Muscle layer of colon (tissue), 2 donors: ENCODE measurements at regions not wholly inside any gene's neighbourhood (a gene's known extent, or its start where the extent isn't known, plus 50 kb on each side); places are given as distances from the start of the nearest gene placed in this dataset.

ENCODE experiments used
- H3K27ac ChIP-seq: one replicate; pipeline ENCODE4 v1.7.0; 2013; ENCODE audit warnings: low read depth, mild to moderate bottlenecking, low read length, moderate library complexity
- H3K27me3 ChIP-seq, 2 donors: one replicate each; pipeline ENCODE4 v1.7.0; 2013; ENCODE audit warnings: low read length in 2 of 2, mild to moderate bottlenecking in 2 of 2; ENCODE audit not compliant: insufficient read depth in 2 of 2, control insufficient read depth in 1 of 2
- H3K36me3 ChIP-seq: one replicate; pipeline ENCODE4 v1.7.0; 2013; ENCODE audit warnings: mild to moderate bottlenecking, low read length; ENCODE audit not compliant: insufficient read depth
- H3K4me1 ChIP-seq: one replicate; pipeline ENCODE4 v1.7.0; 2013; ENCODE audit warnings: mild to moderate bottlenecking, low read length; ENCODE audit not compliant: insufficient read depth
- H3K4me3 ChIP-seq, 2 donors: one replicate each; pipeline ENCODE4 v1.7.0; 2013; ENCODE audit warnings: low read length in 2 of 2, low read depth in 1 of 2, mild to moderate bottlenecking in 1 of 2, moderate library complexity in 1 of 2
- H3K9ac ChIP-seq: one replicate; pipeline ENCODE4 v1.7.0; 2013; ENCODE audit warnings: low read length
- H3K9me3 ChIP-seq: one replicate; pipeline ENCODE4 v1.7.0; 2013; ENCODE audit warnings: mild to moderate bottlenecking, low read length
- donor health status: abdominal sarcoma.
- donor health status: Adenocarcinoma of cecum.

GRCh38 chr18:77461062-77461688, 211.5 kb downstream of the GALR1 start:
- H3K9me3 ChIP-seq = no peaks in the 10 kb centered on the region
- H3K9ac ChIP-seq = no peak overlapping the region
- H3K4me3 ChIP-seq = no peak overlapping the region
- H3K27ac ChIP-seq = no peak overlapping the region
- no peaks in the 10 kb centered on the region for H3K4me1 ChIP-seq
- no peaks in the 10 kb centered on the region for H3K27me3 ChIP-seq
- no peaks in the 10 kb centered on the region for H3K36me3 ChIP-seq

DNA sequence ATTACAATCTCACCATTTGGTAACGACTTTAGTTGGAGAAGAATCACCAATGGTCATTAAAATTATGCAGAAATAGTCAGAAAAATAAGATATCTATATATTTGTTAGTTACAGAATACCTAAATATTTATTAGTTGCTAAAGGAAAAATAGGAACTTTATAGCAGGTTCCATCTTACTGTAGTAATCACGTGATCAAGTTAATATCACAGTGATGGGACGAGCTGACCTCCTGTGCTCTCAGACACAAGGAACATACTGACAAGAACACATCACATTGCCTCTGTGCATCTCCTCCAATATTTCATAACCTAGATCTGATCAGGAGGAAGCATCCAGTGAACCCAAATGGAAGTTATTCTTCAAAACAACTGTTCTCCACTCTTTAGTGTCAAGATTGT, 215.3 kb downstream of the GALR1 start:
- H3K4me1 ChIP-seq = no peaks in the 10 kb centered on the region
- no peak overlapping the region for H3K9ac ChIP-seq
- no peaks in the 10 kb centered on the region for H3K27me3 ChIP-seq
- no peak overlapping the region for H3K4me3 ChIP-seq
- H3K27ac ChIP-seq = no peak overlapping the region
- no peaks in the 10 kb centered on the region for H3K36me3 ChIP-seq
- no peaks in the 10 kb centered on the region for H3K9me3 ChIP-seq

DNA sequence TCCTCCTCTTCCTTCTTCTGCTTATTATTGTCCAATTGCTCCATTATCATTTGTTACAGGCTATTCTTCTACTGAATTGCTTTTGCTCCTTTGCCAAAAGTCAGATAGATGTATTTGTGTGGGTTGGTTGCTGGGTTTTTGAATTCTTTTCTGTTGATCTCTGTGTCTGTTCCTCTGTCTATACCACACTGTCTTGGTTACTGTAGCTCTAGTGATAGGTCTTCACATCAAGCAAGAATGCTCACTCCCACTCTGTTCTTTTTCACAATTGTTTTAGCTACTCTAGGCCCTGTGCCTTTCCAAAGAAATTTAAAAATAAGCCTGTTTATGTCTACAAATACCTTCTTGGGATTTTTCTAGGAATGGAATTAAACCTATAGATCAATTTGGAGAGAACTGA, 217.2 kb downstream of the GALR1 start:
- H3K36me3 ChIP-seq = no peaks in the 10 kb centered on the region

DNA sequence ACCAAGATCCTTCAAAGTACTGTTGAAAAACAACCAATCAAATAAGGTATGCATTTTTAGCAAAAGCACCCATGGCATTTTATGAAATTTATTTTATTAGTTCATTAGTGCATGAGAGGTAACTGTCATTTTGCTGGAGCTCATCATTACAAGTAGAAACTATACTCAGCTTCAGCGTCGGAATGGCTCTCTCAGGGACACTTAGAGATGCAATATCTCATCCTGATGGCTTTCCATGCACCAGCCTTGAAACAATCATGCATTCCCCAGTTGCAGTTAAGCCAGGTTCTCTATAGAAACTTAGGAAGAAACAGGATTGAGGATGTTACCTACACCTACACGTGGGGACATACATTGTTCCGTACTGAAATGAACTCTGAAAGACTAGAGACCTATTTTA, 219.5 kb downstream of the GALR1 start:
- Histone ChIP-seq H3K4me3 (no peak overlapping the region), H3K9me3 (no peaks in the 10 kb centered on the region), H3K4me1 (no peaks in the 10 kb centered on the region), H3K9ac (no peak overlapping the region), H3K27ac (no peak overlapping the region), H3K27me3 (no peaks in the 10 kb centered on the region), H3K36me3 (no peaks in the 10 kb centered on the region)

More for the DNA sequence above, 217.2 kb downstream of the GALR1 start:
- Histone ChIP-seq H3K9me3 (no peaks in the 10 kb centered on the region), H3K4me1 (no peaks in the 10 kb centered on the region), H3K27ac (no peak overlapping the region), H3K27me3 (no peaks in the 10 kb centered on the region), H3K4me3 (no peak overlapping the region), H3K9ac (no peak overlapping the region)

DNA sequence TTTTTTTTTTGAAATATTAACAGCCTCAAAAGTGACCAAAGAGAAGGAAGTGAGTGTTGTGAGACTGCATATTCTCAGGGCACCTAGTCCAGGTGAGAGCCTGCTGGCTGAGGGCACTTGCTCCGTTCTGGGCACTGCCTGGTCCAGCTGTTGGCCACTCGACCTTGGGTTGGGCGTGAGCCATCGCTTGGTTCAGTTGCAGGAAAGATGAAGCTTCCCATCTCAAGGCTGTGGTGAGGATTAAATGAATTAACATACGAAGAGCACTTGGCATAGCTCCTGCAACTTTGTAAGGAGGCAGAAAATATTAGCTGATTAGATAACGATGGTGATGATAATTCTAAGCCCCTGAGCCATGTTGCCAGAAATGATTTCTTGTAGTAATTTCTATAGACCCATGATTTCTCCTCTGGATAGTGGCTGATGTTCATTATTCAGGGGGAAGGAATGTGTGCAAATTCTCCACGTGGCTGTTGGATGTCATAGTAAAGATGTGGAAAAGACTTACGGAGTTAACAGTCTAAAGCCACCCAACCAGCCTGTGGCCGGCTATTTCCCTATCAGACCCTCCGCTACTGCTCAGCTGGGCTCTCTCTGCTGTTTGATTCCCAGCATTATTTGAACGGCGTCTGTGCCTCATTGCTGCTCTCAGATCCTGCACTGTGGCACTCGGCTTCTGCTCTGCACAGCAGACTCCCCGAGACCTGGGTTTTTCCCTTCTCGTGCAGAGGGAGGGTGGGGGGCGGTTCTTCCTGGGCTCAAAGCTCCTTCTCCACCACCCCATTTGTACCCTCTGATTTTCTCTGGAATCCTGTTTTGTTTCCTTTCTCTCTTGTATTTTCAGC, 221.1 kb downstream of the GALR1 start:
- Histone ChIP-seq H3K9ac (no peak overlapping the region), H3K27me3 (no peaks in the 10 kb centered on the region), H3K4me1 (no peaks in the 10 kb centered on the region), H3K4me3 (no peak overlapping the region), H3K36me3 (no peaks in the 10 kb centered on the region), H3K27ac (no peak overlapping the region), H3K9me3 (no peaks in the 10 kb centered on the region)

DNA sequence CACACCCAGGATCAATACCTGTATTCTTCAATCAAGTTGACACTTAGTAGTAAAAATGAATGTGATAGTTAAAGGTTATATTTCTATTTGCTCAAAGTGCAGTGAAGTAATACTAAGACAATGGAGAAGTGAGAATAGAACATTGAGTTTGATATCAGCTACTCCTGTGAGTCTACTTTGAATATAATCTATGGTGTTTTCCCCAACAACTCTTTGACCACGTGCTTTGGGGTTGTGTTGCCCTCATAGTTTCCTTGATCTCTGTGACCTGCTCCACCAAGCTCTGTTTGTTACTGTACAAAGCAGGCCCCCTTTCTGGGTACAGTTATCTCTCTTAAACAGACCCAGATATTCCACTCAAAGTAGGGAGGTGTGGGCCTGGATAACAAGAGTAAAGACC, 222.9 kb downstream of the GALR1 start:
- Histone ChIP-seq H3K27ac (no peak overlapping the region), H3K4me3 (no peak overlapping the region), H3K9ac (no peak overlapping the region), H3K27me3 (no peaks in the 10 kb centered on the region), H3K4me1 (no peaks in the 10 kb centered on the region), H3K36me3 (no peaks in the 10 kb centered on the region), H3K9me3 (no peaks in the 10 kb centered on the region)

DNA sequence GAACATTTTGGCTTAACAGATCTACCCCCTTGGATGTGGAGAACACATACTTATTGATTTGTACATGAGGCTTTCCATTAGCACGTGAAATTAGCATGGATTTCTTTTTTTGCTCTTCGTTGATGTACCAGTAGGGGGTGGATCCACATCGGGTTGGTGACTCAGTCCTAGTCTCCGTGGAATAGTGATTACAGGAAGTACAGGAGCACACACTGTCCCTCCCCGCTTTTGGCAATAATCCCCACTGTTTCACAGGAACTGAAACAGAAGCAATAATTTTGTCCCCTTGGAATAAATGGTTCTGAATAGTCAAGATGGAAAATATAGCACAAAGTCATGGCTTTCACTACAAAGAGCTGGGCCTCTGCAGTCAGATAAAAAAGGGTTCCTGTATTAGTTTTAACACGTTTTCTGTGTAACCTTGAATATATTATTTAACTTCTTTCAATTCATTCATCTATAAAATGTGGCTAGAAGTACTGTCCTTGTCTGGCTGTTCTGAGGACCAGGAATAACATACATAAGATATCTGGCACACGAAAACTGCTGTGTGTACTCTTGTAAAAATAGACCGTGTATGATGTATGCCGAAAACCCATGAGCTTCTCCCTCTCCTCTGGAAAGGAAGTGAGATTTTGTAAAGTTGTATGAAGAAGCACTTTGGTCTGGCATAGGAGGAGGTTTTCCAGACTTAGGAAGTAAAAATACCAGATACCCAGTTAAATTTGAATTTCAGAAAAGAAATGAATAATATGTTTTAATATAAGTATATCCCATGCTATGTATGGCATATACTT, 229.2 kb downstream of the GALR1 start:
- H3K27ac ChIP-seq = no peak overlapping the region
- no peaks in the 10 kb centered on the region for H3K36me3 ChIP-seq
- H3K4me3 ChIP-seq = no peak overlapping the region
- no peaks in the 10 kb centered on the region for H3K27me3 ChIP-seq
- H3K9me3 ChIP-seq = no peaks in the 10 kb centered on the region
- H3K4me1 ChIP-seq = no peaks in the 10 kb centered on the region
- no peak overlapping the region for H3K9ac ChIP-seq

DNA sequence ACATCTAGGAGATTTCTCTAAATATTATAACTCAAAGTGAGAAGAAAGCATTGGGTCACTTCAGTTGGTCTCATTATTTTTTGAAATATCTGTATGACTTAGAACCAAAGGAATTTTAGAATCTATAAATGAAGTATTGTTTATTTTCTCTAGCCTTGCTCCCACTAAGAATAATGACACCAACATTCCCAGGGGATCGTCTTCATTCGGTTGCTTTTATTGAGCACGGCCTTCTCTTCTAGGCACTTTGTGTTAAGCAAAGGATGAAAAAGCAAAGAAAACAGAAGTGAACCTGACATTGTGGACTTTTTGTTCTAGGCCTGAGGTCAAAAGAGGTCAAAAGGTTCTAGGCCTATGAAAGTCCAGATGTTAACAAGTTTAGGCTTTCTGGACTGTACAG, 231.9 kb downstream of the GALR1 start:
- H3K4me3 ChIP-seq = no peak overlapping the region
- H3K9me3 ChIP-seq = no peaks in the 10 kb centered on the region
- H3K36me3 ChIP-seq = no peaks in the 10 kb centered on the region
- no peaks in the 10 kb centered on the region for H3K27me3 ChIP-seq
- no peak overlapping the region for H3K9ac ChIP-seq
- no peak overlapping the region for H3K27ac ChIP-seq
- no peaks in the 10 kb centered on the region for H3K4me1 ChIP-seq

DNA sequence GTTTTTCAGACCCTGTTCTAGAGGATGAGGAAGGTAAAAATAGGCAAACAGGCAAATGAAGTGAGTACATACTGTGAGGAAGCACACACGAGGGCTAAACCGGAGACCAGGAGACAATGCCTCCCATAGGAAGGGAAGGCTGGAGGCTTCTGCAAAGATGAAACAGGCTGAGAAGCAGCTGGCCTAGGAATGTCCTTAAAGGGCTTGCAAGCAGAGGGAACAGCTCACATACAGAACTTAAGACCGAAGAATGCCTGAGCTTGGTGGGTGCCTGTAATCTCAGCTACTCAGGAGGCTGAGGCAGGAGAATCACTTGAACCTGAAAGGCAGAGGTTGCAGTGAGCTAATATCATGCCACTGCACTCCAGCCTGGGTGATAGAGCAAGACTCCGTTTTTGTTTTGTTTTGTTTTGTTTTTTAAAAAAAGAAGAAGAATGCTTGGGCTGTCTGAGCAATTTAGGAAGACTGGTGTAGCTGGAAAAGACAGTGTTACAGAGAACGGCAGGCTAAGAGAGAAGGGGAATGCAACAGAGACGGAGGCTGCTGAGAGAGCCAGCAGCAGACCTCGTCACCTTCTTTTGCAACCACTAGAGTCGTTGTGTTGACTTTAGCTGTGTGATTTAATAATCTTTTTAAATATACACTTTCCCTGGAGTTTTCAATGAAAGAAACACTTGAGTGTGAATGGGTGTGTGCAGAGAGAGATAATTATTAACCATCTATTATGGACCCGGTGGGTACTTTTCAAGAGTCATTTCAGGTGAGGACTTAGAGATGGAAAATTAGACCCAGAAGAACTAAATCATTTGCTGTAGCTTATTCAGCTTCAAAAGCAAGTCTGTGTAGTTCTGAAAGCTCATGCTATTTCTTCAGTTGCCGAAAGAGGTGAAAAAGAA, 232.8 kb downstream of the GALR1 start:
- H3K4me1 ChIP-seq = no peaks in the 10 kb centered on the region
- no peaks in the 10 kb centered on the region for H3K27me3 ChIP-seq
- H3K9me3 ChIP-seq = no peaks in the 10 kb centered on the region
- H3K27ac ChIP-seq = no peak overlapping the region
- no peaks in the 10 kb centered on the region for H3K36me3 ChIP-seq
- H3K4me3 ChIP-seq = no peak overlapping the region
- no peak overlapping the region for H3K9ac ChIP-seq

GRCh38 chr18:77486985-77487384, 237.3 kb downstream of the GALR1 start:
- Histone ChIP-seq H3K4me3 (no peak overlapping the region), H3K36me3 (no peaks in the 10 kb centered on the region), H3K9ac (no peak overlapping the region), H3K27ac (no peak overlapping the region), H3K4me1 (no peaks in the 10 kb centered on the region), H3K9me3 (no peaks in the 10 kb centered on the region), H3K27me3 (no peaks in the 10 kb centered on the region)
